A673 (cell line): ENCODE measurements at regions not wholly inside any gene's neighbourhood (a gene's known extent, or its start where the extent isn't known, plus 50 kb on each side); places are given as distances from the start of the nearest gene placed in this dataset.

ENCODE experiments used
- BruUV-seq: library from RNA; stranded (reverse); fragments of 400-500 nt; replicated peaks from 2 replicates; lab custom pipeline; 2021; lab: Mats Ljungman, UMichigan
- CTCF ChIA-PET: fragments of 300-600 bp; sonication (Branson Sonifier 250); formaldehyde crosslinking; loops from one replicate; lab custom pipeline; 2022; ENCODE audit warnings: antibody characterized with exemption; lab: Charles Lee
- POLR2A ChIA-PET: fragments of 300-600 bp; sonication (Branson Sonifier 250); formaldehyde crosslinking; loops from one replicate; lab custom pipeline; 2022; ENCODE audit warnings: antibody characterized with exemption; ENCODE audit not compliant: low non-redundant PET; lab: Charles Lee
- DNase-seq: peaks from one replicate; pipeline ENCODE4 v3.0.0-alpha.2; 2015; ENCODE audit warnings: low spot score
- H3K27ac ChIP-seq: fragments of 200-600 bp; sonication (generic); 2 replicates; pipeline ENCODE4 v1.5.1; 2016; ENCODE audit warnings: mixed run types, low read depth, mild to moderate bottlenecking, mixed read lengths, antibody characterized with exemption, low read length; ENCODE audit not compliant: poor library complexity, severe bottlenecking
- H3K27me3 ChIP-seq: fragments of 200-600 bp; sonication (generic); replicated peaks from 2 replicates; pipeline ENCODE4 v1.6.1; 2017; ENCODE audit warnings: mixed run types, low read depth, mild to moderate bottlenecking, mixed read lengths, antibody characterized with exemption, low read length; ENCODE audit not compliant: insufficient read depth, poor library complexity
- H3K36me3 ChIP-seq: fragments of 200-600 bp; sonication (generic); 2 replicates; pipeline ENCODE4 v1.6.1; 2016; ENCODE audit warnings: mixed run types, mild to moderate bottlenecking, mixed read lengths, antibody characterized with exemption, low read length; ENCODE audit not compliant: insufficient read depth, poor library complexity, severe bottlenecking
- H3K4me1 ChIP-seq: fragments of 200-600 bp; sonication (generic); 2 replicates; pipeline ENCODE4 v1.6.1; 2017; ENCODE audit warnings: mixed run types, mild to moderate bottlenecking, mixed read lengths, antibody characterized with exemption, low read length; ENCODE audit not compliant: insufficient read depth, poor library complexity, severe bottlenecking
- H3K4me3 ChIP-seq: fragments of 200-600 bp; sonication (generic); 2 replicates; pipeline ENCODE4 v1.5.1; 2016; ENCODE audit warnings: low read depth, mixed run types, mild to moderate bottlenecking, mixed read lengths, low read length; ENCODE audit not compliant: poor library complexity, severe bottlenecking
- H3K9me3 ChIP-seq: fragments of 200-600 bp; sonication (generic); 2 replicates; pipeline ENCODE4 v1.6.1; 2016; ENCODE audit warnings: mixed run types, low read depth, mild to moderate bottlenecking, mixed read lengths, antibody characterized with exemption, low read length; ENCODE audit not compliant: poor library complexity, severe bottlenecking
- EZH2 ChIP-seq: fragments of 200-600 bp; sonication (generic); IDR thresholded peaks from 2 replicates; pipeline ENCODE4 v1.6.1; 2017; ENCODE audit warnings: borderline replicate concordance, low read depth, mild to moderate bottlenecking, mixed read lengths, antibody characterized with exemption, low read length; ENCODE audit not compliant: poor library complexity, severe bottlenecking
- intact Hi-C: fragments of 100-400 bp; cut with micrococcal nuclease; formaldehyde crosslinking; loops from one replicate; pipeline ENCODE4 v1.10.0; 2022; ENCODE audit not compliant: unreplicated experiment
- TF ChIP-seq, protein P1 (sequence below): fragments of 300-800, 200-600 bp; sonication (generic); conservative IDR thresholded peaks from 2 replicates; pipeline ENCODE4 v1.5.1; 2017; ENCODE audit warnings: low read depth, mild to moderate bottlenecking, antibody characterized with exemption, low read length, moderate library complexity, mixed read lengths

DNA sequence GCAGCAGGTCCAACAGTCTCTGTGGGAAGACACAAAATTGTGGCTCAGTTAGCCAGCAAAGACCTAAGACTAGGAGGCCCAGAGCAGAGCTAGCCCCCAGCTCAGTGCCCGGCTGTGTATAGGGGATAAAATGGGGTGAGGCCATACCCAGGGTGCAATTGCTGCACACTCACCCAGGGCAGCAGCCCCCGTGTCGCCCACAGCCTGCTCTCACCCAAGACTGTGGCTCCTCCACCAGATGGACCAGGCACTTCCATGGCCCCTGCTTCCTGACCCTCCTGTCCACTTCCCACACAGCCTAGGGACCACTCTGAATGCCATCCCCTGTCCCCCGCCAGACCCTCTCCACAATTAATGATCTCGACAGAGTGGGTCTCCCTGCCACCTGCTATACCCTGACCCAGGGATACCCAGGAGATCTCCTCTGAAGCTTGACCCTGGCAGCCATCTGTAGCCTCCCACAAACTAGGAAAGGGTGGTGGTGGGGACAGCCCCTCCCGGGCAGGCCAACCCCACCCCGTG lies 85.7 kb downstream of the HS1BP3 start:
- BruUV-seq = no TSS peak
- H3K4me3 ChIP-seq = no peak overlapping the region
- DNase-seq = no peak
- ChIA-PET CTCF (interaction anchor here (0.6 kb wide), 1 partner anchor 71 kb away, joined by 3 read pairs; no protein-coding TSS in a partner anchor), POLR2A (no interaction called here)
- H3K4me1 ChIP-seq = peaks cover 16% of the 10 kb centered on the region
- H3K27me3 ChIP-seq = no peaks in the 10 kb centered on the region
- H3K9me3 ChIP-seq = no peaks in the 10 kb centered on the region
- intact Hi-C loops = no loop called here
- H3K36me3 ChIP-seq = no peaks in the 10 kb centered on the region
- no peak overlapping the region for H3K27ac ChIP-seq
- TF ChIP-seq, protein P1, sequence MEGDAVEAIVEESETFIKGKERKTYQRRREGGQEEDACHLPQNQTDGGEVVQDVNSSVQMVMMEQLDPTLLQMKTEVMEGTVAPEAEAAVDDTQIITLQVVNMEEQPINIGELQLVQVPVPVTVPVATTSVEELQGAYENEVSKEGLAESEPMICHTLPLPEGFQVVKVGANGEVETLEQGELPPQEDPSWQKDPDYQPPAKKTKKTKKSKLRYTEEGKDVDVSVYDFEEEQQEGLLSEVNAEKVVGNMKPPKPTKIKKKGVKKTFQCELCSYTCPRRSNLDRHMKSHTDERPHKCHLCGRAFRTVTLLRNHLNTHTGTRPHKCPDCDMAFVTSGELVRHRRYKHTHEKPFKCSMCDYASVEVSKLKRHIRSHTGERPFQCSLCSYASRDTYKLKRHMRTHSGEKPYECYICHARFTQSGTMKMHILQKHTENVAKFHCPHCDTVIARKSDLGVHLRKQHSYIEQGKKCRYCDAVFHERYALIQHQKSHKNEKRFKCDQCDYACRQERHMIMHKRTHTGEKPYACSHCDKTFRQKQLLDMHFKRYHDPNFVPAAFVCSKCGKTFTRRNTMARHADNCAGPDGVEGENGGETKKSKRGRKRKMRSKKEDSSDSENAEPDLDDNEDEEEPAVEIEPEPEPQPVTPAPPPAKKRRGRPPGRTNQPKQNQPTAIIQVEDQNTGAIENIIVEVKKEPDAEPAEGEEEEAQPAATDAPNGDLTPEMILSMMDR = no peak
- TF ChIP-seq EZH2 = no peak

DNA sequence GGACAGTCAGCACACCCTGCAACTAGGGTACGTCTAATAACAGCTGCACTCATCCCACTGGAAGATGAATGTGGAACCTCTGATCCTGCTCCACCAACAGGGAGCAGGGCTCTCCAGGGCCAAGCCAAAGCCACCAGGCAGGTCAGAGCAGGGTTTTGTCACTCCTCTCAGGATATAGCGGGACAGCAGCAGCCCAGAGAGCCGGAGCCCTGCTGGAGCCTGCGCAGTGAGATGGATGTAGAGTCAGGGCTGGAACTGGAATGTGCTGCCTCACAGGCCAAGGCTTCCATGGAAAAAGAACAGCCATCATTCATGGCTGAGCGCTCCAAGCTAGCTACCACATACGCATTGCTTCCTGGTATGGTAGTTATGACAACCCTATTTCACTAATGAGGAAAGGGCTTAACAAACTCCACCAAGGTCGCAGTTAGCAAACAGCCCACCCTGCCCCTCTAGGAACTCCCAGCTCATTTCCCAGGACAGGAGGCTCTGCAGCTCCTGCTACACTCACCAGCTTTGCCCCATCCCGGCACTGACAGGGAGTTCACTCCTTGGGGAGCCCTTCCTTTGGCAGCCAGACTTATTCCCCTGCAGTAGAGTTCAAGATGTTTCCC lies 85.2 kb downstream of the HS1BP3 start:
- no peak overlapping the region for H3K4me3 ChIP-seq
- DNase-seq = no peak
- ChIA-PET CTCF (interaction anchor here (0.6 kb wide), 1 partner anchor 70 kb away, joined by 3 read pairs; no protein-coding TSS in a partner anchor), POLR2A (interaction anchor here (0.7 kb wide), 1 partner anchor 119 kb away, joined by 12 read pairs; no protein-coding TSS in a partner anchor)
- H3K27me3 ChIP-seq = no peaks in the 10 kb centered on the region
- TF ChIP-seq, protein P1 = no peak
- BruUV-seq = no TSS peak
- no peaks in the 10 kb centered on the region for H3K9me3 ChIP-seq
- H3K4me1 ChIP-seq = peaks cover 16% of the 10 kb centered on the region
- no peaks in the 10 kb centered on the region for H3K36me3 ChIP-seq
- intact Hi-C loops = no loop called here
- no peak overlapping the region for H3K27ac ChIP-seq

DNA sequence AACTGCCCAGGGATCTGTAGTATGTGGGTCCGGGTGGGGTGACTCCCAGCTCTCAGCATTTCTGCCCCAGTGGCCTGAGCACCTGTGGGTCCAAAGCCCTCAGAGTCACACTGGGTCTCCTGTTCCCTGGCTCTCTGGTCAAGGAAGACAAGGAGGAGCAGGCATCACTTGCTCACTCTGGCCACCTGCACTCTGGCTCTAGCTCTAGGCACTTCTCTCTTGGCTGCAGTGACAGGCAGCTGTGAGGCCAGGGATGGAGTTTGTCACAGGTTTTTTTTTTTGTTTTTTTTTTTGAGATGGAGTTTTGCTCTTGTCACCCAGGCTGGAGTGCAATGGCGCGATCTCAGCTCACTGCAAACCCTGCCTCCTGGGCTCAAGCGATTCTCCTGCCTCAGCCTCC lies 84.6 kb downstream of the HS1BP3 start:
- TF ChIP-seq, protein P1 = no peak
- TF ChIP-seq EZH2 = no peak
- no peaks in the 10 kb centered on the region for H3K27me3 ChIP-seq
- H3K36me3 ChIP-seq = no peaks in the 10 kb centered on the region
- no peak overlapping the region for H3K27ac ChIP-seq
- ChIA-PET CTCF (no interaction called here), POLR2A (interaction anchor here (0.7 kb wide), 1 partner anchor 119 kb away, joined by 12 read pairs; no protein-coding TSS in a partner anchor)
- BruUV-seq = no TSS peak
- peaks cover 13% of the 10 kb centered on the region for H3K4me1 ChIP-seq
- H3K9me3 ChIP-seq = no peaks in the 10 kb centered on the region
- no peak for DNase-seq
- H3K4me3 ChIP-seq = no peak overlapping the region
- intact Hi-C loops = no loop called here
